Endothelial cell of umbilical vein (primary cell): ENCODE measurements at regions not wholly inside any gene's neighbourhood (a gene's known extent, or its start where the extent isn't known, plus 50 kb on each side); places are given as distances from the start of the nearest gene placed in this dataset.

Experiments used
- EZH2 ChIP-seq: IDR thresholded peaks from 2 replicates; pipeline ENCODE4 v1.6.1; 2012; ENCODE audit warnings: borderline replicate concordance, low read depth, mild to moderate bottlenecking, moderate library complexity, low read length, inconsistent platforms; ENCODE audit not compliant: severe bottlenecking
- FOS ChIP-seq: IDR thresholded peaks from 2 replicates; pipeline ENCODE4 v1.6.1; 2011; ENCODE audit warnings: mild to moderate bottlenecking, low read length, moderate library complexity, borderline replicate concordance; ENCODE audit not compliant: insufficient read depth
- JUN ChIP-seq: IDR thresholded peaks from 2 replicates; pipeline ENCODE4 v1.6.1; 2011; ENCODE audit warnings: borderline replicate concordance, low read depth; ENCODE audit not compliant: insufficient read length, insufficient read depth
- POLR2A ChIP-seq: IDR thresholded peaks from 2 replicates; pipeline ENCODE4 v1.6.1; 2012; ENCODE audit warnings: low read depth, mild to moderate bottlenecking, control low read depth, low read length
- POLR2AphosphoS5 ChIP-seq: IDR thresholded peaks from 2 replicates; pipeline ENCODE4 v1.6.1; 2012; ENCODE audit warnings: low read depth, mild to moderate bottlenecking, control low read depth, low read length, moderate library complexity; ENCODE audit not compliant: insufficient read depth
- TF ChIP-seq, protein P1 (sequence below), 2 donors: IDR thresholded peaks; 1 replicate in 1 of 2; 2 replicates in 1 of 2; pipeline ENCODE4 v1.5.1; 2011; ENCODE audit warnings: low read length in 2 of 2, mild to moderate bottlenecking in 2 of 2, moderate library complexity in 2 of 2, control low read depth in 1 of 2, inconsistent platforms in 1 of 2, low read depth in 1 of 2; ENCODE audit not compliant: insufficient read depth in 1 of 2; ENCODE audit errors: extremely low read depth in 1 of 2

DNA sequence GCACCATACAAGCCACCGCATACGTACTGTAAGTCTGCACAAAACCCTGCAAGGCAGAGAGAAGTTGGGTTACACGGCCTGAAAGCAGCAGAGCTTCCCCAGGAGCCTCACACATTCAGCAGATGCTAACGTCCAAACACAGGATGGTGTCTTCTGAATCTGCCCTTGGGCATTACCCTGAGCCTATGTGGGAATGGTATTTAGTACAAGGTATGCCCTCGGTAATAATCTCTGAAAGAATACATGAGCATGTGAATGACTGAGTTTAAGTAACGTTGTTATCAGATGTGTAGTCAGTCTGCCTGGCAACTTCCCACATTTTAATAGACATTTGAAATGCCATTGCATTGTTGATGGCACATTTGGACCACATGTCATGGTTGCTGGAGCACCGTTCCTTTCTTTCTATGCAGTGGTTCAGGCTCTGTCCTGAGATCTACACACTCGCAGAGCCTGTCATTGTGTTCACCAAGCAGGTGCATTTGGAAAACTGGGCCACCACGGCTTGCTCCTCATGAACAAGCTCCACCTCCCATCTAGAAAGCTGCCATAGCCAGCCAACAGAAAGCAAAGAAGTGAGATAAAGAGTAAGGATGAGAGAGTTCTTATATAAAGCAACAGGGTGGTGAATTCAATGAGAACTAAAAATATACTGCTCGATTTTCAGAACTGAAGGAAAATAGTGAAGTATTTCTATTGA lies 136.5 kb upstream of the GGTLC1 start:
- TF ChIP-seq, protein P1, sequence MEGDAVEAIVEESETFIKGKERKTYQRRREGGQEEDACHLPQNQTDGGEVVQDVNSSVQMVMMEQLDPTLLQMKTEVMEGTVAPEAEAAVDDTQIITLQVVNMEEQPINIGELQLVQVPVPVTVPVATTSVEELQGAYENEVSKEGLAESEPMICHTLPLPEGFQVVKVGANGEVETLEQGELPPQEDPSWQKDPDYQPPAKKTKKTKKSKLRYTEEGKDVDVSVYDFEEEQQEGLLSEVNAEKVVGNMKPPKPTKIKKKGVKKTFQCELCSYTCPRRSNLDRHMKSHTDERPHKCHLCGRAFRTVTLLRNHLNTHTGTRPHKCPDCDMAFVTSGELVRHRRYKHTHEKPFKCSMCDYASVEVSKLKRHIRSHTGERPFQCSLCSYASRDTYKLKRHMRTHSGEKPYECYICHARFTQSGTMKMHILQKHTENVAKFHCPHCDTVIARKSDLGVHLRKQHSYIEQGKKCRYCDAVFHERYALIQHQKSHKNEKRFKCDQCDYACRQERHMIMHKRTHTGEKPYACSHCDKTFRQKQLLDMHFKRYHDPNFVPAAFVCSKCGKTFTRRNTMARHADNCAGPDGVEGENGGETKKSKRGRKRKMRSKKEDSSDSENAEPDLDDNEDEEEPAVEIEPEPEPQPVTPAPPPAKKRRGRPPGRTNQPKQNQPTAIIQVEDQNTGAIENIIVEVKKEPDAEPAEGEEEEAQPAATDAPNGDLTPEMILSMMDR (IDR thresholded peaks at IDR 0.05; ENCODE audit: extremely low read depth in 1 of 2, insufficient read depth in 1 of 2, low read depth in 1 of 2, low read length in 2 of 2), result no peak
- no peak for TF ChIP-seq POLR2A
- no peak for TF ChIP-seq POLR2AphosphoS5
- TF ChIP-seq FOS, result no peak
- TF ChIP-seq EZH2, result no peak
- no peak for TF ChIP-seq JUN
